ENCODE measurements at regions not wholly inside any gene's neighbourhood (a gene's known extent, or its start where the extent isn't known, plus 50 kb on each side); places are given as distances from the start of the nearest gene placed in this dataset.

DNA sequence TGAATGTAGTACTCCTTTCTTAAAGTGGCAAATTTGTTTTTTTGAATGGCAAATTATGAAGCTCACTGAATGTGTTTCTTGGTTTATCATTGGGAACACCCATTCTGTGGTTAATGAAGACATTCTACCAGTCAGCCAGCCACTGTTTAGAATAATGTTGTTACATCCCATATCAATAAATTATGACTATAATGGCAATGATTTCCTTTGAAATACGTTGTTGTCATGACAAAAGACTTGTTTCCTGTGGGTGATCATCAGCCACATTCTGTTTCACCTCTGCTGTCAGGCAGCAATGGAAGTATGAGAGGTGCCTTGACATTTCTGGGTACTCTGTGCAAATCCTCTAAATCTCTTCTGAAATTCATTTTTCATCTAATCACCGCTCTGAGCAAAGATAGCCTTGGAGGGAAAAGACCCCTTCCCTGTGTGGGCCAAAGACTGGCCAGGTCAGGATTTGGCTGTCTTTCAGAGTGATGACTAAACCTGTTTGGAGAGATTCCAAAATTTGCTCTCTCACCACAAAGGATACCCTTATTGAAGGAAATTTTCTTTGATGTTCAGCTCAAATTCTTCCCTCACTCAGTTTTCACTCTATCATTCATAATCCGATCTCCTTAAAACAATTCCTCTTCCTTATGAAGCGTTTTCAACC is 869.2 kb downstream of the BCL11A start:
- TF ChIP-seq EZH2 (IDR thresholded peaks at IDR 0.05; ENCODE audit: insufficient read depth, poor library complexity, severe bottlenecking) (no peak), EZH2phosphoT487 (IDR thresholded peaks at IDR 0.05; ENCODE audit: insufficient read depth, low read depth) (no peak)

Data from GM23248 (cell line).